ENCODE measurements at regions not wholly inside any gene's neighbourhood (a gene's known extent, or its start where the extent isn't known, plus 50 kb on each side); places are given as distances from the start of the nearest gene placed in this dataset.

DNA sequence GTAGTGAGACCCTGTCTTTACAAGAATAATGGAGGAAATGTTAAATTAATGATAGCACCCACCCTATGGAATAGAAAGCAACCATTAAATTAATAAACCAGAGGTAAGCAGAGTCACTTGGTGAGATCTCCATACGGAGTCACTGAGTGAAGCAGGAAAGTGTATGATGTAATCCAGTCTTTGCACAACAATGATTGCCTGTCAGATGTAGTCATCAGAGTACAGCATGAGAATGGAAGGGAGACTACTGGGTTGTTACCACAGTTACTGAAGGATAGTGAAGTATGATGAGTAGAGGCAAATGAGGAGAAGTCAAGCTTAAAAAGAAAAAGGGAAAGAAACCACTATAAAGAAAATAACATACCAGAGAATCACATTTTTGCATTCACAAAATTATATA, 371.9 kb upstream of the SHH start:
- no peak for DNase-seq

DNA sequence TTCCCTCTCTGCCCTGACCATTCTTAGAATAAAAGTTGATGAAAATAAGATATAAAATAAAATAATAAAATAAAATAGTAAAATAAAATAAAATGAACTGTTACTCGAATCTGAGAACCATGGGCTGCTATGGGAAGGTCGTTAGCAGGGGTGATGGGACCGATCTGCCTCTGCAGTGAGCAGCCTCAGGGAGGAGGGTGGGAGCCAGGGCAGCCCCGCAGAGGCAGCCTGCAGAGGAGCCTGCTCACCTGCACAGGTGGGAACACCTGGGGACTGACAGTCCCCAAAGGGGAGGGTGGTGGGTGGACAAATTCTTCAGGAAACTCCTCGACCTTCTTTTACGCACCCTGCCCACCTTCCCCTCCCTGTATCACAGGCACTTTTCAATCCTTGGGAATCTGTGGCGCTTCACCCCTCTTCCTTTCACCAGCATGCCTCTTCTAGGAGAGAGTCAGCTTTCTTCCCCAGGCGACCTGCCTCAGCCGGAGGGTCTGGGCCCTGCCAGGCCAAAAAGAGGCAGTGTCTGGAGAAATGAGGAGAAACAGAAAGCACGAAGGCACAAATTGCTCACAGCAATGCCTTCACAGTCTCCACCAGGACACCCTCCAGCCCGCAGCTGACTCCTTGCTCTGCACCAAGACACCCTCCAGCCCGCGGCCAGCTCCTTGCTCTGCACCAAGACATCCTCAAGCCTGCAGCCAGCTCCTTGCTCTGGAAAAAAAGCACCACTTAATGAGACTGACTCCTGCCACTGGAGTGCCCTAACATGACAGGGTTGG, 368.4 kb upstream of the SHH start:
- DNase-seq = no peak

DNA sequence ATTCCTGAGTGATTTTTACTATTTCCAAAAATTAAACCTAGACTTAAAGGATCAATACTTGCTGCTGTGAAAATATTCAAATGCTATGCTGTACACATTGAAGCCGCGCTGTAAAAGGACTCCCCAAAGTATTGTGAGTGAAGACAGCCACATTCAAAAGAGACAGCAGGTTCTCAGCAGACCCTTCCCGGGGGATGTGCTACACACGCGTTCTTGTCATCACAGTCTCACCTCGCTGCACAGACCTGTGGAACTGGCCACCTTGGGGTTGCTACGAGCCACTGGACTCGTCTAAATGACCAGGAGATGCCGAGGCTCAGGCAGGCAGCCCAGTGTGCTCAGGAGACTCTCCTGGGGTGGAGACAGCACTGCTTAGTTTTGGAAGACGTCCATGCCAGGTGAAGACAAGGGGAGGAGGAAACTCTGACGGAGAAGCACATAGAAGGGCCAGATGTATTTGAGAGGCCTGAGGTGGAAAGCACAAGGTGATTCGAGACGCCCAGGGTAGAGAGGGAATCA, 367.7 kb upstream of the SHH start:
- no peak for DNase-seq

DNA sequence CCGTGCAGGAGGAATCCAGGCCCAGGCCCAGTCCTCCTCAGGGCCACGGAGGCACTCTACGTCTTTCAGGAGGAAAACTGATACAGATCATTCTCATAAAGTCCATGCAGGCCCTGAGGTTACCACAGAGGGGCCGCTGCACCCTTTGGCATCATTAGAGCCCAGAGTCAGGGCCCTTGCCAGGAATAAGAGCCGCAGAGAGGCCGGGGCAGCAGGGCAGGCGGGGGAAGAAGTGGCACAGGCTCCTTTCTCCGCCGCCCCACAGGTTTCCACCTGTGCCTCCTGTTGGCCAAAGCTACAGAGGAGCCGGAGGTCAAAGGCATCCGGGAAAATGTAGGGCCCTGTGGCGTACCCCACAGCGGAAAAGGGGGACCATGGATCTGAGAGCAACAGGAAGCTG, 366.6 kb upstream of the SHH start:
- DNase-seq = no peak

DNA sequence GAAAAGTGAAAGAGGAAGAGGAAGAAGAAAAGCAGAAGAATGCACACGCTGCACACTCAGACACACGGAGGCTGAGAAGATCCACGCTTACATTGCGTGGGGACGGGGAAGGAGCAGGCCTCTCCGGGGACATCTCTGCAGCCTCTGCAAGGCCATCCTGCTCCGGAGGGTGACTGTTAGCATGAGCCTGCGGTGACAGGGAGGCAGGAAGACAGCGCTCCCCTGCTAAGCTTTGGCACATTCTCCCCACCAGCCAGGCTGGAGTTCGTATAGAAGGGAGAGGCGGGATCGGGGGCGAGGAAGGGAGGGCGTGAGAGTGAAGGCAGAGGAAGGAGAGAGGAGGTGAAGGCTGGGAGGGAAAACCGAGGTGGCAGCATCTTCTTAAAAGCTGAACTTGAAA, 366.0 kb upstream of the SHH start:
- peak in 3 of 51 donors; percentile 6 to 20 (median 14) for DNase-seq

DNA sequence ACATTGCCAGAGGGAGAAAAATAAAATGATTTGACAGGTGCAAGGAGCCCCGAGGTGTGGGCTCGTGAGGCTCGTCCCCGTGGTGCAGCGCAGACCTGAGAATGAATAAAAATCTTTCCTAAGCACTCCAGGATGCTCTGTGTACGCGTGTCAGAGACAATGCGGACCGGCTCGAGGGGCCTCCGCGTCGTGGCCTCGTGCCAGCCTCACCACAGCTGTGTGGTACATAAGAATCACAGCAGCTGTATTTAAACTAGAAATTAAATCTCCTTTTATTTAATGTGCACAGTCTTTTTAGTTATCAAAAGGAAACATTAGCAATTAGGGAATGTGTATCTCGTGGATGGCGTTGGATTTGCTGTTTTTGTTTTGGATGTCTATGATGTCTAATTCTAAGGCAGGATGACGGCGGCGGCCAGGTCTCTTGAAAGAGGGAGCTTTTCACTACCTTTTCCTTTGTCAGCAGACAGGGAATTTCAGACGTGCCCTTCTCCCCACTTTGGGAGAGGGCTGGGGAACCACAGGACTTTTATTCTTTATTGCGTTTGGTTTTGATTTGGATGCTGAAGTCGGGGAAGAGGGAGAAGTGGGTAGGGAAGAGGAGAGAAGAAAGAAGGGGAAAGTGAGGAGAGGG, 365.3 kb upstream of the SHH start:
- DNase-seq = no peak

DNA sequence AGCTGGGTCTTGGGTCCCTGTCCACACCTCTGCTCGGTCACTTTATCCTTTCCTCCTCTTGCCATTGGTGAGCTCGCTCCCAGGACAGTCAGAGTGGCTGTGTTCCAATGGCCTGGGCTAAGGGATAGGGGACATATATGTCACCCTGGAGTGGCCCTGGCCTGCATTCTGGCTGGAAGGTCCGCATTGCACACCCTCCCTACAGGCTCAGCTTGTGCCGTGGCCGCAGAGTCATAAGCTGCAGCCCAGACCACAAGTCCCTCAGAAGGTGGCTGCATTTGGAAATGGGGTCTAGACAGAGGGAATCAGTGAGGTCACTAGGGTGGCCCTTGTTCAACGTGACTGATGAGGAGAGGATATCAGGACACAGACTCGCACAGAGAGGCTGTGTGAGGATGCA, 363.8 kb upstream of the SHH start:
- no peak for DNase-seq

DNA sequence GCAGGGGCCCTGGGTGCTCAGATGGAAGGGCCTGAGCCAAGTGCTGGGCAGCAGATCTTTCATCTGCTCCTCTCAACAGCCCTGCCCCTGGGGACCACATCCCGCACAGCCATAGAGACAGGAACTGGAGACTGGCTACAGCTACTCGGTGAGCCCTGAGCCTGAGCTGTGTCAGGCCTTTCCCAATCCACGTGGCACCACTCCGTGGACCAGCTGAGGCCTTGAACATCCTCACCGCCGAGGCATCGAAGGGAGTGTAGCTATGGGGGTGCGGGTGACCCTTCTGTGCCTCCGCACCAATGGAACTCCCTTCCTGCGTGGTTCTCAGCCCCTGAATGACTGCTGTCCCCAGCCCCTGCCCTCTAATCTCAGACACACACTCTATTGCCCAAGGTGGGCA, 362.7 kb upstream of the SHH start:
- no peak for DNase-seq

DNA sequence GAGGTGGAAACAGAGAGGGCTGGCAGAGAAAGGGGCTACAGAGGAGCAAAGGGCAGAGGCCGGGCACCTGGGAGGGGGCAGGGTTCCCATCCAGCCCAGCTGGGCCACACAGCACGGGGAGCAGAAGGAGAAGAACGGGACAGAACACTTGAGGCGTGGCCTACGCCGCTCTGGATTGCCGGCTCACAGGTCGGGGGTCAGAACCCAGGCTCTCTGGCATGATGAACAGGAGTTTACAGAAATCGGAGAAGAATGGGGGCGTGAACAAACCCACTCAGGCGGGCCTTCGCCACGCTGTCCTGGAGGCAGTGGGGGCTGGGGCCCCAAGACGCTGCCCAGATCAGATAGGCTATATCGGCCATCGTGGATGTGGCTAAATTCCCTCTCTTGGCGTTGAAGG, 362.2 kb upstream of the SHH start:
- no peak for DNase-seq

DNA sequence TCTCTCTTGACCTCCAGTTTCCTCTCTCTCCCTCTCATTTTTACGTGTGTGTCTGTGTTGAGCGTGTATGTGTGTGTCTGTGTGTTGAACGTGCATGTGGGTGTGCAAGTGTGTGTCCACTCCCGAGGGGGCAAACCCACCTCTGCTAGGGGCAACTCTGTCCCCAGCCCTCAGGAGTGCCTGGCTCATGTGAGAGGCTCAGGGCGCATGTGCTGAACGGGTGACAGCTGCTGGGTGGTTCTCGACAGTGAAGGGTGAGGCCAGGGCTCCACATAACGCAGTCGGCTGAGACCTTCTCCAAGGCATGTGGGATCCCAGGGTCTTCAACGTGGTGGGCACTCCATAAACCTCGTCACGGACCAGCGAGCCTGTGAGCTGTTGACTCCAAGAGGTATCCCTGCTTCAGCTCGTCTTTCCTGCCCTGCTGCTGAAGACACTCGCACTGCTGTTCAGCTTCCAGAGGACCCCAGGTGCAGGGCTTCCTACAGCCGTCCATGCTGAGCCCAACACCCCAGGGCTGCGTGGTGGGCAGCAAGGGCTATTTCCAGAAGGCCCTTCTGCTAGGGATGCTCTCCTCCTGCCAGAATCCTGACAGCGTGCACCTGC, 361.6 kb upstream of the SHH start:
- DNase-seq = no peak

DNA sequence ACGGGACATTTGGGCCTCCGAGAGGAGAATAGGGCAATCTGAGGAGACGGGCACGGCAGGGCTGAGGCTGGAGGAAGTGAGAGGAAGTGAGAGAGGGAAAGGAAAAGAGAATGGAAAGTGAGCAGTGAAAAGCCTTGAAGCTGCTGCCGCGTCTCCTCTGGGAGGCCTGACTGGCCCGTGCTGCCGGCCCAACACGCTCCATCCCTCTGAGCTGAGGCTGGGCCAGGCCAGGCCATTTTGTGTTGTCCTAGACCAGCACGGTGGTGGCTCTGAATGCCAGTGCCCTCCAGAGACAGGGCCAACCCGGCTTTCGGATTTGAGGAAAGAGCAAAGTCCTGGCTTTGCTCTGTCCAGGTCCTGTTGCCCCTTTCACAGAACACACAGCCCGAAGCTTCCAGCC, 361.1 kb upstream of the SHH start:
- no peak for DNase-seq

DNA sequence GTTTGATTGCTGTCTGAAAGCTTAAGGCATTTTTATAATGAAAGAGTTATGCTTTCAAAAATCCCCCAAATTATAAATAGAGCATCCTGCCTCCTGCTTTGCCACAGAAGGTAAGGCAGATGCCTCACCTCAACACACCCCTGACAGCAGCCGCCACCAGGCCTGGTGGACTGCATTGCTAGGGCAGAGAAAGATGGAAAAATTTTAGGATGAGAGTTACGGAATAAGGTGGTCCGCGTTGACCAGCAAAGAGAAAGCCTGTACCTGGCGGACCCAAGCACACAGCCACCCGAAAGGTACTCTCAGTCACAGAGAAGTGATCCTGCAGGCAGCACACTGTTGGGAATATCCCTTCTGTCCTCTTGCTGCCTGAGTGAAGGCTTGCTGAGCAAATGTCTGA, 360.4 kb upstream of the SHH start:
- DNase-seq = no peak

DNA sequence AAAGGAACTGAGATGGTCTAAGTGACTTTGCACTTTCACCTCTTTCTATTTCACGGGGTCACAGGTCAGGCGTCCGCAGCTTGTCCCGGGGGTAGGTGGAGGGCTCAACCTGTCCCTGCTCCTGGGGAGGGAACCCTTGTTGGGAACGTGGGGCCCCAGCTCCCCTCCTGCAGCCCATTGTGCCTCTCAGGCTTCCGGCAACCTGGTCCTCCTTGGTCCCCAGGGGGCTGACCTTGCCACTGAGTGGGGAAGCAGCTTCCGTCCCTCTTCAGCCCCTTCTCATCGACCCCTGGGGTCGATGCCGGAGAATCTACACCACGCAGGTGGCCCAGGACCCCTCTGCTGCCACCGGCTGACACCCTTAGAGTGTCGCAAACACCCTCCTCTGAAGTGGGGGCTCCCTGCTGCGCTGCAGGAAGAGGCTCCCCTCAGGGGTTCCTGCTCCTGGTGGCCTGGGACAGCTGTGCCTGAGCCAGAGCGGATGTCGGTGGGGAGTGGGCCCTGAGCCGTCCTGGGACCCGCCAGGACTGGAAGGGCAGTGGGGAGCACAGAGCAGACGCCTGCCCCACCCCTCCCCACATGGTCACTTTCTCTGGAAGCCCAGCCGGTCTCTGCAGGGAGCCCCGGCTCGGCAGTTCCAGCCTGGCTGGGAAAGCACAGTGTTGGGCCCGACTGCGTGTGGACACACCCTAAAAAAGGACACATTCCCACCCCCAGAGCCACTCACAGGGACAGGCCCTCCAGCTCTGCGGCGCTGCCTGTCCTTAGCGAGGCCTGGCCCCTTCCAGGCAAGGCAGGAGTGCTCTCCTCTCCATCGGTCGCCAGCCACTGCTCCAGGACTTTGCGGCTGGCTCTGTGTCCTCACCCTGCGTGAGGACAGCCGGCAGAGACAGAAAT, 357.5 kb upstream of the SHH start:
- no peak for DNase-seq

DNA sequence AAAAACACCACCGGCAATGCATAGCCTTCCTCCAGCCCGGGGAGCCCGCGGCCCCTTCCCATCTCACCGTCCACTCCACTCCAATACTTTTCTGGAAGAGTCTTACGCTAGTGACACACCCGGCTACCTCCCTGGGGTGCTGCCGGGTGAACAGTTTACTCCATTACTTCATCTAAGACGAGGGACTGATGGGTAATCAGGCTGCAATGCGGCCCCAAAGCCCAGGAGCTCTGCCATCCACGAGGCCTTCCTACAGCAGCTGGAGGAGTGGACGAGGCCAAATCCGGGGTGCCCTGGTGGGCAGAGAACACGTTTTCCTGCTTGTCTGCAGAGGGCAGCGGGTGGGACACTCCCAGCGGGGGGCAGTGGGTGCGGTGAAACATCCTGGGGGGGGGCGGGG, 356.2 kb upstream of the SHH start:
- DNase-seq = no peak

DNA sequence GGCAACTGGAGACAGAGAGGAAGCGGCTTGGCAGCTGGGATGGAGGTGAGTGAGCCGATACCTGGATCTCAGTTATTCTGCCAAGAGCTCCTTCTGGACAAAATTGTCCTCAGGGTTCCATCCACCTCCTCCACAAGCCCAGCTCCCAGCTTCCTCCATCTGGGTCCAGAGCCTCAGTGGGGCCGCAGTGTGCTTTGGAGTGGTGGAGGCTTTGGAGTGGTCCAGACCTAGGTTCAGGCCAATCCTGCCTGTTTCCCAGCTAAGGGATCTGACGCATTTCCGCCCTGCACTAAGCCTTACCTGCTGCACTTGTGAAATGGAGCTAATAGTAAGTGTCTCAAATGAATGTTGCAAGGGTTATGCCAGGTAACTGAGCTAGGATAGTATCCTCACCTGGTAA, 355.7 kb upstream of the SHH start:
- no peak for DNase-seq

DNA sequence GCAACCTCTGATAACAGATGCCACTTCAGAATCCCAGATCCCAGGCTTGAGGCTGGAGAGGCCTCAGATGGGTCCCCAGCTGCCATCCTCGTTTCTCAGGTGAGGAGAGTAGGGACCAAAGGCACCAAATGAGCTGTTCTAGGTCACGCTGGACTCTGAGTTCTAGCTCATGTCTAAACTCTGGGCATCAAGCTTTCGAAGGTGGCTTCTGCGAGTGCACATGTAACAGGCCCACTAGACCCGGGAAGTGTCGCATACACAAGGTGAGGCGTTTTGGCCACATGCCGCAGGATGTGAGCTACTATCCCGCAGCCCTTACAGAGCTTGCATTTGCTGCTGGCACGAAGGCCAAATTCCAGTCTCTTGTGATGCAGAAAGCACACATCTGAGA, 355.1 kb upstream of the SHH start:
- no peak for DNase-seq

DNA sequence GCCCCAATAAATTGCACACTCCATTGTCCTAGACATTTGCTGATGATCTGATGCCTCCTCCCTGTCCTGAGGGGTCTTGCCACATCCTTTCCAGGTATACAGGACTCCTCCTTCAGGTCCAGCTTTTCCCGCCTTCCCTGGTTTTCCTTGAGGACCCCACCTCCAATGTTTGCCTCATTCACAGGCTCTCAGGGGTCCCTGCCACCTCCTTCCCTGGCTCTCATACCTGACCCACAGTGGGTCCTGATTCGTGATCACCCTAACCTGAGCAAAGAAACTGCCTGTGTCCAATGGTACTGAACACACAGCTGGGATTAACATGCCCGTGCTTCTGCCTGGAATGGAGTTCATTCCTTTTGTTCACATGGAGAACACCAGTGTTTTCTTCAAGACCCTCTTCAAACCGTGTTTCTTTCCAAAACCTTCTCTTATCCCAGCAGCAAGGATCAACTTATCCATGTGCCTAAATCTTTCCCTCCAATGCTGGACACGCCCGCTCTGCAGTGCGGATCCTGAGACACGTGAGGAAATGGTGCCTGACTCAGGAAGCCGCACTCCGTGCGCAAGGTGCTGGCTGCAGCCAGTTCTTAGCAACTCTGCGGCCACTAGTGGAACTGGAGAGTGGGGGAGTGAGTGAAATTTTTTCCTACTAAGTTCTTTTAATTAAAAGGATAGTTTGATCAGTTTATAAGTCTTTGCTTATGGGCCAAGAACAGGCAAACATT, 354.6 kb upstream of the SHH start:
- DNase-seq = no peak

DNA sequence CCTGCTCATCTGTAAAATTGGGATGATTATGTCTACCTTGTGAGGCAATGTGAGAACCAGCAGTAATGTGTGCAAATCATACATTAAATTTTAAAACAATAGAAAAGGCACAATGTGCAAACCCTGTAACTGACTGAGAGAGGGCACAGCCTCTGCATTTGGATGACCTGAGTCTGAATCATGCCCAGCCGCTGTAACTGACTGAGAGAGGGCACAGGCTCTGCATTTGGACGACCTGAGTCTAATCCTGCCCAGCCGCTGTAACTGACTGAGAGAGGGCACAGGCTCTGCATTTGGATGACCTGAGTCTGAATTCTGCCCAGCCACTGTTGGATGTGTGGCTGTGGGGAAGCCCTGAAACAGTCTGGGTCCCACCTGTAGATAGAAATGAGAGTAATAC, 351.5 kb upstream of the SHH start:
- DNase-seq = no peak

DNA sequence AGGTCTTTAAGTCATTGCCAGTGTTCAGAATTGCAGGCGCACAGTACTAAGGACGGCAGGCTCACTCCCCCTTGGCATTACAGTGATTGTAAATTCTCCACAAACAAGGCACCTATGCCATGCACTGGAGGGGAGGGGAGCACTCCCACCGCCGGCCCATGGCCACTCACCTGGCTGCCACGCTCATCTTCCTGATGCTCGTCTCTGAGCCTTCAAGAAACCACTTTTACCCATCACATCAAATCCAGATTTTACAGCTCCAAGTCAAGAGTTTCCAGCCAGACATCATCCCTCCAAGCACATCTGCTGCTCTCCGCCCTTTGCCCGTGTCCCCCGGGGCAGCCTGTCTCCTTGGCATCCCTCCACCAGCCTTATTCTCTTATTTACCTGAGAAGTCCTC, 350.2 kb upstream of the SHH start:
- DNase-seq = no peak

DNA sequence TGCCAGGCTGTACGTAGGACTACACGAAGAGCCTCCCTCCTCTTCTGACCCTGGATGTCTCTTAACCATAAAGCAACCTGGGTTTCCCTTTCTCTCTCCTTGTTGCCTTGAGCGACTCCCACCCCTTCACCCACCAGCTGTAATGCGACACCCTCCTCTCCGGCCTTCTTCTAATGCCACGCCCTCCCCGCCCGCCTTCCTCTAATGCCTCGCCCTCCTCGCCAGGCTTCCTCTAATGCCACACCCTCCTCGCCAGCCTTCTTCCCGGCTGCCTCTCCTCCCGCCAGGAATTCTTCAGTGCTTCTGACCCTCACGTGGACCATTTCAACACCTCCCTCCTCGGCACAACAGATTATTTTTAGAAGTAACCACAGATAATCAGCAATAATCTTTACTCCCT, 348.5 kb upstream of the SHH start:
- DNase-seq = no peak

DNA sequence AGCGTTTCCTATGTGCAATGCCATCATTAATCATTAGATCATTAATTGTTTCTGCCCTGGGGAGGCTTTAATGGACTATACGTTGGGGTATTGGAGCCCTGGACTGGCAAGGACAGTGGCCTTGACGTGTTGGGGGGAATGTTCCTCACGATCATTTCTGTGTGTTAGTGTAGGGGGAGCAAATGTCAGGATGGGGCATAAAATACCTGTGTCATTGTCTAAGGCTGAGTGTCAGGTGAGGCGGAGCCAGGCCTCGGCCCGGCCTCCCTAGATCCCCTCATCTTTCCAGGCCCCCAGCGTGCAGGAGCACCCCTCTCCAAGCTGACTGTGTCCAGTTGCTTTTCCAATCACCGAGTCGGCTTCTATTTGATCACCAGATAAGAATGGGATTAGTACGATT, 346.4 kb upstream of the SHH start:
- DNase-seq = no peak
